Mesenchymal stem cell (in vitro differentiated cells and primary cell): ENCODE measurements at regions not wholly inside any gene's neighbourhood (a gene's known extent, or its start where the extent isn't known, plus 50 kb on each side); places are given as distances from the start of the nearest gene placed in this dataset.
"Not testable (repeated sequence)": the region's sequence is repeated elsewhere in the genome, so short reads cannot be mapped to it uniquely, and the experiment has no call there.

Experiments used
- DNase-seq: peaks from one replicate; pipeline ENCODE4 v3.0.0-alpha.2; 2013
- H2AFZ ChIP-seq: one replicate; pipeline ENCODE4 v1.6.1; 2013; ENCODE audit warnings: low read depth, mild to moderate bottlenecking, control low read depth, inconsistent platforms, low read length, moderate library complexity
- H2AK5ac ChIP-seq: 2 replicates; pipeline ENCODE4 v1.6.1; 2013; ENCODE audit warnings: low read length, moderate library complexity, mild to moderate bottlenecking, inconsistent platforms; ENCODE audit not compliant: severe bottlenecking
- H2BK120ac ChIP-seq: one replicate; pipeline ENCODE4 v1.6.1; 2013; ENCODE audit warnings: low read depth, mild to moderate bottlenecking, inconsistent platforms, low read length, moderate library complexity
- H2BK12ac ChIP-seq, 2 experiments: one replicate each; pipeline ENCODE4 v1.6.1; 2013; ENCODE audit warnings: inconsistent platforms in 2 of 2, low read length in 2 of 2, mild to moderate bottlenecking in 2 of 2, moderate library complexity in 2 of 2, control low read depth in 1 of 2
- H2BK15ac ChIP-seq: one replicate; pipeline ENCODE4 v1.6.1; 2013; ENCODE audit warnings: mild to moderate bottlenecking, low read depth, inconsistent platforms; ENCODE audit not compliant: poor library complexity, severe bottlenecking
- H2BK5ac ChIP-seq: 2 replicates; pipeline ENCODE4 v1.6.1; 2013; ENCODE audit warnings: low read depth, mild to moderate bottlenecking, low read length, control low read depth, inconsistent platforms; ENCODE audit not compliant: poor library complexity, severe bottlenecking
- H3K14ac ChIP-seq, 2 experiments: one replicate each; pipeline ENCODE4 v1.6.1; 2013; ENCODE audit warnings: inconsistent platforms in 2 of 2, low read length in 2 of 2, control low read depth in 1 of 2, mild to moderate bottlenecking in 1 of 2, moderate library complexity in 1 of 2
- H3K18ac ChIP-seq, 2 experiments: one replicate each; pipeline ENCODE4 v1.6.1; 2013; ENCODE audit warnings: inconsistent platforms in 2 of 2, low read length in 2 of 2, control low read depth in 1 of 2, low read depth in 1 of 2, mild to moderate bottlenecking in 1 of 2
- H3K23ac ChIP-seq, 2 experiments: one replicate each; pipeline ENCODE4 v1.6.1; 2013; ENCODE audit warnings: inconsistent platforms in 2 of 2, low read length in 2 of 2, mild to moderate bottlenecking in 2 of 2, moderate library complexity in 2 of 2, control low read depth in 1 of 2
- H3K27ac ChIP-seq: 2 replicates; pipeline ENCODE4 v1.5.1; 2013; ENCODE audit warnings: mild to moderate bottlenecking, moderate library complexity, low read length, control low read depth, inconsistent platforms; ENCODE audit not compliant: poor library complexity, severe bottlenecking
- H3K27me3 ChIP-seq, 2 experiments: 2 replicates each; pipeline versions ENCODE4 v1.6.1 to v1.7.0; 2013; ENCODE audit warnings: low read length in 2 of 2, mild to moderate bottlenecking in 2 of 2, moderate library complexity in 2 of 2, control low read depth in 1 of 2, inconsistent platforms in 1 of 2; ENCODE audit not compliant: control insufficient read depth in 1 of 2, insufficient read depth in 1 of 2
- H3K36me3 ChIP-seq, 2 experiments: 2 replicates each; pipeline versions ENCODE4 v1.6.1 to v1.7.0; 2013; ENCODE audit warnings: low read length in 2 of 2, control low read depth in 1 of 2, inconsistent platforms in 1 of 2, low read depth in 1 of 2, mild to moderate bottlenecking in 1 of 2; ENCODE audit not compliant: insufficient read depth in 2 of 2, control insufficient read depth in 1 of 2
- H3K4ac ChIP-seq, 2 experiments: one replicate each; pipeline ENCODE4 v1.6.1; 2013; ENCODE audit warnings: inconsistent platforms in 2 of 2, low read length in 2 of 2, mild to moderate bottlenecking in 2 of 2, moderate library complexity in 2 of 2, control low read depth in 1 of 2, low read depth in 1 of 2
- H3K4me1 ChIP-seq: 2 replicates; pipeline ENCODE4 v1.6.1; 2013; ENCODE audit warnings: low read depth, low read length, control low read depth; ENCODE audit not compliant: control insufficient read depth, insufficient read depth
- H3K4me2 ChIP-seq: 2 replicates; pipeline ENCODE4 v1.6.1; 2013; ENCODE audit warnings: low read length, mild to moderate bottlenecking, inconsistent platforms; ENCODE audit not compliant: poor library complexity, severe bottlenecking
- H3K4me3 ChIP-seq, 2 experiments: 2 replicates each; pipeline versions ENCODE4 v1.5.1 to v1.7.0; 2013; ENCODE audit warnings: low read length in 2 of 2, mild to moderate bottlenecking in 2 of 2, control low read depth in 1 of 2, low read depth in 1 of 2; ENCODE audit not compliant: insufficient read depth in 1 of 2
- H3K79me1 ChIP-seq: replicated peaks from 2 replicates; pipeline ENCODE4 v1.6.1; 2013; ENCODE audit warnings: mild to moderate bottlenecking, control low read depth, low read length, inconsistent platforms; ENCODE audit not compliant: poor library complexity, severe bottlenecking
- H3K9ac ChIP-seq: 2 replicates; pipeline ENCODE4 v1.7.0; 2013; ENCODE audit warnings: mild to moderate bottlenecking, low read length, moderate library complexity
- H3K9me3 ChIP-seq: 2 replicates; pipeline ENCODE4 v1.7.0; 2013; ENCODE audit warnings: mild to moderate bottlenecking, low read length; ENCODE audit not compliant: control insufficient read depth
- H4K8ac ChIP-seq: one replicate; pipeline ENCODE4 v1.6.1; 2013; ENCODE audit warnings: inconsistent platforms, mild to moderate bottlenecking, low read length, moderate library complexity
- H4K91ac ChIP-seq: one replicate; pipeline ENCODE4 v1.6.1; 2013; ENCODE audit warnings: mild to moderate bottlenecking, low read length, inconsistent platforms
- WGBS: methylation state at CpG from one replicate; pipeline ENCODE4 v1.1.7; 2013; ENCODE audit warnings: mixed read lengths; 5-methylcytosine and 5-hydroxymethylcytosine counted together

GRCh38 chrX:1103360-1103759 is 109.1 kb downstream of the CRLF2 start:
- Histone ChIP-seq H3K9me3 (no peaks in the 10 kb centered on the region), H2AK5ac (no peak overlapping the region), H3K18ac (no peak overlapping the region), H4K91ac (no peak overlapping the region), H3K4me3 (no peak overlapping the region), H3K27me3 (no peaks in the 10 kb centered on the region), H3K79me1 (no peaks in the 10 kb centered on the region), H3K4me2 (no peak overlapping the region), H2AFZ (no peak overlapping the region), H3K9ac (no peak overlapping the region), H3K23ac (no peak overlapping the region), H2BK120ac (no peak overlapping the region), H4K8ac (no peak overlapping the region), H2BK12ac (no peak overlapping the region), H3K4ac (no peak overlapping the region), H3K27ac (no peak overlapping the region), H2BK15ac (no peak overlapping the region), H3K36me3 (no peaks in the 10 kb centered on the region), H2BK5ac (no peak overlapping the region), H3K14ac (no peak overlapping the region), H3K4me1 (no peaks in the 10 kb centered on the region)
- no peak for DNase-seq
- 84% methylated on average over 2 of the region's 4 CpGs for WGBS

GRCh38 chrX:1102786-1103185 is 109.7 kb downstream of the CRLF2 start:
- WGBS = 42% methylated on average over 3 of the region's 3 CpGs

GRCh38 chrX:1102221-1102620 is 110.2 kb downstream of the CRLF2 start:
- H3K79me1 ChIP-seq, H3K14ac ChIP-seq, H2BK120ac ChIP-seq, H2BK15ac ChIP-seq, H4K8ac ChIP-seq, H3K36me3 ChIP-seq, H3K4ac ChIP-seq, H2AFZ ChIP-seq, H3K27me3 ChIP-seq, H3K4me1 ChIP-seq, H3K4me3 ChIP-seq, H2AK5ac ChIP-seq, H3K9ac ChIP-seq, H3K23ac ChIP-seq, H3K27ac ChIP-seq, H4K91ac ChIP-seq, DNase-seq, H3K4me2 ChIP-seq, H2BK5ac ChIP-seq, H2BK12ac ChIP-seq, H3K9me3 ChIP-seq, H3K18ac ChIP-seq: not testable (repeated sequence)

More at GRCh38 chrX:1102786-1103185, 109.7 kb downstream of the CRLF2 start:
- H3K9me3 ChIP-seq = no peaks in the 10 kb centered on the region
- no peak overlapping the region for H3K27ac ChIP-seq
- H2AK5ac ChIP-seq = no peak overlapping the region
- H3K36me3 ChIP-seq = no peaks in the 10 kb centered on the region
- H2BK12ac ChIP-seq = no peak overlapping the region
- no peaks in the 10 kb centered on the region for H3K79me1 ChIP-seq
- no peak overlapping the region for H3K4me2 ChIP-seq
- H4K8ac ChIP-seq = no peak overlapping the region
- DNase-seq = no peak
- H3K18ac ChIP-seq = no peak overlapping the region
- no peak overlapping the region for H2BK15ac ChIP-seq
- H3K9ac ChIP-seq = no peak overlapping the region
- no peak overlapping the region for H3K23ac ChIP-seq
- H3K4me1 ChIP-seq = no peaks in the 10 kb centered on the region
- H3K27me3 ChIP-seq = no peaks in the 10 kb centered on the region
- no peak overlapping the region for H2BK120ac ChIP-seq
- H3K14ac ChIP-seq = no peak overlapping the region
- no peak overlapping the region for H4K91ac ChIP-seq
- H2AFZ ChIP-seq = no peak overlapping the region
- no peak overlapping the region for H3K4ac ChIP-seq
- H2BK5ac ChIP-seq = no peak overlapping the region
- no peak overlapping the region for H3K4me3 ChIP-seq

- H3K18ac ChIP-seq = no peak overlapping the region
- no peak overlapping the region for H3K14ac ChIP-seq
- H4K8ac ChIP-seq = no peak overlapping the region
- H3K23ac ChIP-seq = no peak overlapping the region
- H2BK120ac ChIP-seq = no peak overlapping the region
- H3K27ac ChIP-seq = no peak overlapping the region
- no peak overlapping the region for H2BK5ac ChIP-seq
- H2BK12ac ChIP-seq = no peak overlapping the region
- H4K91ac ChIP-seq = no peak overlapping the region
- peaks cover 9% of the 10 kb centered on the region for H3K9me3 ChIP-seq
- no peaks in the 10 kb centered on the region for H3K4me1 ChIP-seq
- H3K4me2 ChIP-seq = no peak overlapping the region
- no peak overlapping the region for H3K9ac ChIP-seq
- H3K36me3 ChIP-seq = no peaks in the 10 kb centered on the region
- no peak overlapping the region for H2BK15ac ChIP-seq
- H3K4ac ChIP-seq = no peak overlapping the region
- no peak for DNase-seq
- no peak overlapping the region for H2AK5ac ChIP-seq
- WGBS = 76% methylated on average over 9 of the region's 9 CpGs
- H3K4me3 ChIP-seq = no peak overlapping the region
- H3K79me1 ChIP-seq = no peaks in the 10 kb centered on the region
- no peaks in the 10 kb centered on the region for H3K27me3 ChIP-seq
- H2AFZ ChIP-seq = no peak overlapping the region
Measured at GRCh38 chrX:1099146-1099770, 113.2 kb downstream of the CRLF2 start.
